Mononuclear cell (primary cell): ENCODE measurements at regions not wholly inside any gene's neighbourhood (a gene's known extent, or its start where the extent isn't known, plus 50 kb on each side); places are given as distances from the start of the nearest gene placed in this dataset.
"Not testable (repeated sequence)": the region's sequence is repeated elsewhere in the genome, so short reads cannot be mapped to it uniquely, and the experiment has no call there.

Experiments
- H3K27me3 ChIP-seq: 2 replicates; pipeline ENCODE4 v1.6.0; 2011; ENCODE audit warnings: low read length, control low read depth; ENCODE audit not compliant: insufficient read depth
- H3K4me1 ChIP-seq: 2 replicates; pipeline ENCODE4 v1.5.1; 2011; ENCODE audit warnings: mild to moderate bottlenecking, low read length, control low read depth; ENCODE audit not compliant: insufficient read depth
- H3K4me3 ChIP-seq: 2 replicates; pipeline ENCODE4 v1.5.1; 2011; ENCODE audit warnings: mild to moderate bottlenecking, low read length, moderate library complexity
- H3K9me3 ChIP-seq: 2 replicates; pipeline ENCODE4 v1.5.1; 2011; ENCODE audit warnings: low read depth, mild to moderate bottlenecking, control low read depth, low read length

DNA sequence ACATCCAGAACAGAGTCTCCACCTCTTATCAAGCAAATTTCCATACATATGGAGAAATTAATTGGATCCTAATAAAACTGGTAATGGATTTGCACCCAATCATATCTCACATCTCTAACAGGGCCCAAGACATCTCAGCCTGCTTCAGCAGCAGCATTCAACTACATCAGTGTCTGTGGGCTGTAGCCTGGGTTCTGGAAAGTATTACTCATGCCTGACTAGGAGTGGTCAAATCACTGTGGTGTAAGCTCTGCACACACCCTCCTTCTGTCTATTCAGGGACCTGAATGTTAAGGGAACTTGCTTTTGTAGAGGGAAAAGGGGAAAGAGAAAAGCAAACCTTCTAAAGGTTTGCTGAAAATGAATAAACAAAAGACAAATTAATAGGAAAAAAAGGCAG, 607.7 kb downstream of the RPIA start:
- H3K9me3 ChIP-seq, H3K4me1 ChIP-seq, H3K4me3 ChIP-seq, H3K27me3 ChIP-seq: not testable (repeated sequence)

DNA sequence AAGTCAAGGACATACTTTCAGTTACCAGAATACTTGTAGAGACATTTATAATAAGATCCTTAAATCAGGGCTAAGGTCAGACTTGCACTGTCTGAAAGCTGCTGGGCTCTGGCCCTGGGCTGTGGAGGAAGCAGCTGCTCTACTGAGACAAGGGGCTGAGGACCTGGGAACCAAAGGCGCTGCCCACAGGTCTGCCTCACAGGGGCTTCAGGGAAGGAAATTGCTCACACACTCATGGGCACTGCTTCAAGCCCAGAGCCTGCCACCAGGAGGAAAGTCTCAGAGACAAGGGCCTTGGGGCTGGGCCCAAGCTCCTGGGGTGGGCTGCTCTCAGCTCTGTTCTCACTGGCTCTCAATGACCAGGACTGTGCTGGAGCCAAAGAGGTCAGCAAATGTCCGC, 614.1 kb downstream of the RPIA start:
- not testable (repeated sequence) for H3K4me1 ChIP-seq, H3K9me3 ChIP-seq, H3K27me3 ChIP-seq, H3K4me3 ChIP-seq

DNA sequence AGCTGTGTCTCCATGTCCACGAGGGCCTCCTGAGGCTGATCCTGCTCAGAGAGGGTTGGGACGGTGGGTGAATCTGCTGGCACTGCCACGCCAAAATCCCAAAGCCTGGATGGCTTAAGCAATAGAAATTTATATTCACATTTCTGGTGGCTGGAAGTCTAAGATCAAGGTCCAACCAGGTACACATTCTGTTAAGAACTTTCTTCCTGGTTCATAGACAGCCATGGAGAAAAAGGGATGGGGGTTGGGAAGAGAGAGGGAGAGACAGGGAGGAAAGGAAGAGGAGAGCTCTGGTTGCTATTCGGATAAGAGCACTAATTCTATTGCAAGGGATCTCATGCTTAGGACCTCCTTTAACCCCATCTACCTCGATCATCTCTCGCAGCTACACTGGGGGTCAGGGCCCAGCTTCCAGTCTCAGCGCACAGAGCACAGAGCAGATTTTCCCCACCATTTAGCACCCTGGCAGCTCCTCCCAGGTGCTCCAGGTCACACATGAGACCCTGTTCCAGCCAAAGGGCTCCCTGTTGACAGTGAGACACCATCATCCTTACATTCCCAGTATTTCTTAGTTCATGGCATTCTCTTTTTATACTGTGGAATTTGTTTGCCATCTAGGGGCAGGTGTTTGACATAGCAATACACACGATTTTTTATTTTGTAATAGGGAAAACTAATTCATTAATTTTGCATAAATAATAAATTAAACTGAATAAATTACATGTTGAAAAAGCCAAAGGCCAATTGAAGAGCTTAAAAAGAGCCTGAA, 615.6 kb downstream of the RPIA start:
- H3K9me3 ChIP-seq, H3K27me3 ChIP-seq, H3K4me3 ChIP-seq, H3K4me1 ChIP-seq: not testable (repeated sequence)

GRCh38 chr2:89318990-89319389, 627.5 kb downstream of the RPIA start:
- H3K4me1 ChIP-seq, H3K4me3 ChIP-seq: not testable (repeated sequence)

GRCh38 chr2:89325894-89326293, 634.4 kb downstream of the RPIA start:
- H3K9me3 ChIP-seq, H3K4me1 ChIP-seq, H3K4me3 ChIP-seq, H3K27me3 ChIP-seq: not testable (repeated sequence)

More at GRCh38 chr2:89318990-89319389, 627.5 kb downstream of the RPIA start:
- H3K27me3 ChIP-seq, H3K9me3 ChIP-seq: not testable (repeated sequence)

DNA sequence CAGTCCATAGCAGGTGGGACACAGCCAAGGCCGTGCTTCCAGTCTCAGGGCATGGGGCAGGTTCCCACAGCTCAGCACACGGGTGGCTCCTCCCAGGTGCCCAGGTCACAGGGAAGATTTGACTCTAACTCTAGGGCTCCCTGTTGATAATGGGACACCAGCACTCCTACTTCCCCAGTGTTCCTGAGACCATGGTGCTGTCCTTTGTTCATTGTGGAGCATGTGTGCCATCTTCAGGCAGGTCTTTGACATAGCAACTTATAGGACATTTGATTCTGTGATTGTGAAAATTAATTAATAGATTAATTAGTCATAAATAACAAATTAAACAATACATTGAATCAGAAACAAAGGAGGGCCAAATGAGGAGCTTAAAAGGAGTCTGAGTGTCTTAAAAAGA, 635.0 kb downstream of the RPIA start:
- H3K27me3 ChIP-seq, H3K9me3 ChIP-seq, H3K4me3 ChIP-seq, H3K4me1 ChIP-seq: not testable (repeated sequence)

- H3K4me1 ChIP-seq, H3K4me3 ChIP-seq, H3K27me3 ChIP-seq, H3K9me3 ChIP-seq: not testable (repeated sequence)
Measured at GRCh38 chr2:89328790-89329189, 637.3 kb downstream of the RPIA start.
